Stimulated activated CD8-positive, alpha-beta memory T cell treated with anti-CD3 and anti-CD28 coated beads, Interleukin-2, amount 100 ng/mL, for 1 hour (primary cell): ENCODE measurements at regions not wholly inside any gene's neighbourhood (a gene's known extent, or its start where the extent isn't known, plus 50 kb on each side); places are given as distances from the start of the nearest gene placed in this dataset.
"Not testable (repeated sequence)": the region's sequence is repeated elsewhere in the genome, so short reads cannot be mapped to it uniquely, and the experiment has no call there.

Source experiments
- DNase-seq, 2 donors: peaks; one replicate each; pipeline ENCODE4 v3.0.0-alpha.2; 2020; ENCODE audit warnings: low read depth in 2 of 2

DNA sequence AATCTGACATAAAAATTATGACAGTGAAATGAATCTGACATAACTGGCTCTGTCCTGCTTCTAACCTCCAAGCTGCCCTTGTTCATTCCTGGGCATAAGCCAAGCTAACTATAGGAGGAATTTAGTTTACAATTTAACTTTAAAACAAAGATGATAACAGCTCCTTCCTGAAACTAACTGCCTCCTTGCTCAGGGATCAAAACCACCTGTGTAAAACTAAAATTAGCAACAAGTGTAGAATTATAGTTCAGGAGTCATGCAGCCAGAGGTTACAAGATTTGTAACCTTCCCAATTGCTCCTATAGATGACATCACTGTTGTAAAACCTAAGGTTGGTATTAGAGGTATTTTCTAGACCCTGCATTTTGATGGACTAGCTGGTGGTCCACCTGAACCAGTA, 256.4 kb upstream of the POM121L12 start:
- DNase-seq: no peak

DNA sequence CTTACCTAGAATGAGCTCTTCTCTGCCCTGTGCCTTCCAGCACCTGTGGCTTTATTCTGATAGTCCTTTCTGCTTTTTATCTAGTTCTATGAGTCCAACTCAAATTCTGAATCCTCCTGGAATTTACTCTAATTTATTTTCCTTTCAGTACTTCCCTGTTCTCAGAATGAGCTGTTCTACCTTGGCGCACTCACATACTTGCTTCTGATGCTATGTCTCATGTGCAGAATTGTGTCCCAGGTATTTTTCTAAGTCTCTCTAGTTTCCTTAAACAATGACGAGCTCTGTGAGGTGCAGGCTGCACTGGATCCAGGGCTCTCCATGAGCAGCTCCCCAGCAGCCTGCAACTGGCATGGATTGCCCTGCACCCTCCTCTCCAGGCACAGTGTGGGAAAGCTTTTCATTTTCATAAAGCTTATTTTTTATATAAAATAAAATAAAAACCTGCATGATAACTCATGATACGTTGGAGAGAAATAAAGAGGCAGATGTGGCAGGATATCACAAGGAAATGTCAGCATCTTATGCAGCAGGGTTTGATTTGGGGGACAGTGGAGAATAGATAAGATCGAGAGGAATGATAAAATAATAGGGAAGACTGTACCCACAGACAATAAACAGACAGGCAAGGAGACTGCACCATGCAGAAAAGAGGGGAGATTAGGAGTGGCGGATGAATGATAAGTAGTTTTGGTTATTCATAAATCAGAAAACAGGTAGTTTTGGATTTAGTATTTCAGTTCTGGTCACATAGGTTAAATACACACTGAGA, 258.2 kb upstream of the POM121L12 start:
- DNase-seq: no peak

DNA sequence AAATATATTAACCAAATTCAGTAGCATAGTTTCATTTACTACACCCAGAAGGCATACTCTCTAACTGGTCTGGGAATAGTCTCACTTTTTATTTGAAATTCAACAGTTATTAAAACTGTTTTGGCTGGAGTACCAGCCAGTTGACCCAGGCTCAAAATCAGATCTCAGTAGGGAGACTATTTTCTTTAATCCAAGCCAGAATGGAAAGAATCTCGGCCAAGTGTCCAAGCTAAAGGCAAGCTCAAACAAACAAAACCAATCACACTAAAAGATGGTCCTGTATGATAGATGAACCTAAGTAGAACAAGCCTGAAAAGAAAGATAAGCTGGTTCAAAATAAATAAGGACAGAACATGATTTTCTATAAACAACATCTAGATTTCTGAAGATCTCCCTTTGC, 259.6 kb upstream of the POM121L12 start:
- DNase-seq: no peak

DNA sequence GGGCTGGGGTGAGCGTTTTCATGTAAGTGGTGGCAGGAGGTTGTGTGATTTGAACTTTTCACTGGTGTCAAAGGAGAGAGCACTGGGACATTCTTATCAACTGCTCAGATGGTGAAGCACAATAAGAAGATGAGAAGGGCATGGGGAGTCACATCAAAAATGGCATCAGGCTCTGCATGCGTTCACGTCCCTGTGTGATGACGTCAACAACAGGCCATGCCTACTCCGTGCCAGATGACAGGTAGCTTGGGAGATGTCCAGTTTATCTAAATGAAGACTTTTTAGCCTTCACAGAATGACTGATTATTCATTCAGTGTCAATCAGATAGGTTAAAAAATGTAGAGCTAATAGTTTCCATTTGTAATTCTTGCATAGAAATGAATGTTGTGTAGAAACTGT, 264.3 kb upstream of the POM121L12 start:
- DNase-seq: no peak

DNA sequence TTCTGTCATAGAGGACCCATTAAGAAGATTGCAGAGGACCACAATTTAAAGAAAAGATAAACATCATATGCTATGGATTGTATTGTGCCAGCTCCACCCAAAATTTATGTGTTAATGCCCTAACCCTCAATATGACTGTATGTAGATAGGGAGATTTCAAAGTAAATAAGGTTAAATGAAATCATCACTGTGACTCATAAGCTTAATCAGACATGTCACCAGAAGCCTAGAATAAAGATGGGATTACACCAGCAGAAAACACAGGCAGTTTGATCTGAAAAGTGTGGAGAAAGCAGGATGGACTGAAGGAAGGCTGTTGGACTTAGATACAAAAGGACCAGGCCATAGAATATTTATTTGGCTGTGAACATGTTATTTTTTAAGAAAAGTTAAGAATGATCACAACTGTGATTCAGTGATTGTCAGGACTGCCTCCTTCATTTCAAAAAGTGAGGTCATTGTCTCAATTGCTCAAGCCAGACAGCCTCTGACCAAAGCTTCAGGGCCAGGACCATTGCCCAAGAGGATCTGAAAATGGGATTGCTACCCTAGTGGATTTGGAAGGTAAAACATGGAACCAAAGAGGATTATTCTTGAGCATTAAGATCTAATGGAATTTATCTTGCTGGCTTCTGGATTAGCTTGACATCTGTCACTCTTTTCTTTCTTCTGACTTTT, 270.8 kb upstream of the POM121L12 start:
- DNase-seq: no peak

DNA sequence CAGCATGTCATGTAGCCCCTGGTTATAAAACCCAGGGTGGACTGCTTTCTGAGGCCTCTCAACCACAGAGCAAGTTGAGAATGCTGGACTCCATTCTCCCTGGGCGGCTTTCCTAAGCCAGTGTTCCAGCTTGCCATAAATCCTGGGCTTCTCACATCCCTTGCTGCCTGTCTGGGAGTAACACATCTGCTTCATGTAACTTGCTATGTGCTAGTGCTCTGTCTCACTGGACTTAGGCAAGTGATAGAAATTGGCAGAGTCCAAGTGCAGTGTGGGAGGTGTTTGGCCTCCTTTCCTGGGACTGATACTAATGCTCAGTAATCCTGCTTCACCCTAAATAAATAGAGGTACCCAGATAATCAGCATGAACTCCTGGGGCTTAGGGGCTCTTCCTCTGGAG, 277.1 kb upstream of the POM121L12 start:
- DNase-seq: no peak

DNA sequence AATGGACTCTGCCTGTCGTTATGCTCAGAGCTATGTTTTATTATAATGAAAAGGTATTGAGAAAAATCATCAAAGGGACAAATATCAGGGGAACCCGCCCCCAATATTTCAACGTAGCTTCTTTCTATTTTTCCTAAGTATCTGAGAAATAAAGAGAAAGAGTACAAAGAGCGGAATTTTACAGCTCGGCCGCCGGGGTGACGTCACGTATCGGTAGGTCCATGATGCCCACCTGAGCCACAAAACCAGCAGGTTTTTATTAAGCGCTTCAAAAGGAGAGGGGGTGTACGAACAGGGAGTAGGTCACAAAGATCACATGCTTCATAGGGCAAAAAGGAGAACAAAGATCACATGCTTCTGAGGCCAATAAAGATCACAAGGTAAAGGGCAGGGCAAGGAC, 281.6 kb upstream of the POM121L12 start:
- DNase-seq: no peak

DNA sequence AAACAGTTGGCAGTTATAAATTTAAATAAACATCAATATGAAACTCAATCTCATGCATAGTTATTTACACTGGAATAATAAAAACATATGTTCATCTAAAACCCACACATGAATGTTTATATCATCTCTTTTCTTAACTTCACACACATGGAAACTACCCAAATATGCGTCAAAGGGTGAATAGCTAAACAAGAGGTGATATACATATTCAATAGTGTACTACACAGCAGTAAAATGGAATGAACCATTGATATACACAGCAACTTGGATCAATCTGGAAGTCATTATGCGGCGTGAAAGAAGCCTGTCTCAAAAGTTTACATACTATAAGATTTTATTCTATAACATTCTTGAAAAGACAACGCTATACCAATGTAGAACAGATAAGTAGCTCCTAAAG, 282.5 kb upstream of the POM121L12 start:
- no peak for DNase-seq

DNA sequence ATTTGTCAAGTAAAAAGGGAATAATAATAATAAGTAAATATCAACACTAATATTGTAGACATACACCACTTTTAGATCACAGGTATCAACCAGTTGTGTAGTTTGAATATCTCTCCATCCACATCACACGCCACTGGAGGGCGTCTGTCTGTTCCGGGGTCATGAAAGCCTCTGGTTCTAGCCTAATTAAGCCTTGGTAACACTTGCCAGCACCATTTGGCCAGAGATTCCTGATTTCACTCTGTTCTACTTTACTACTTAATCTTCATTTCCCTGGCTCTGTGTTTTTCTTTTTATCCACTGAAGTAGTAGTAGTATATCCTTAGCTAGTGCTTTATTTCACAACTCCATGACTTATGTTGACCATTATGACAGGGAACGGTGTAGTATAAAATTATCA, 285.6 kb upstream of the POM121L12 start:
- no peak for DNase-seq

DNA sequence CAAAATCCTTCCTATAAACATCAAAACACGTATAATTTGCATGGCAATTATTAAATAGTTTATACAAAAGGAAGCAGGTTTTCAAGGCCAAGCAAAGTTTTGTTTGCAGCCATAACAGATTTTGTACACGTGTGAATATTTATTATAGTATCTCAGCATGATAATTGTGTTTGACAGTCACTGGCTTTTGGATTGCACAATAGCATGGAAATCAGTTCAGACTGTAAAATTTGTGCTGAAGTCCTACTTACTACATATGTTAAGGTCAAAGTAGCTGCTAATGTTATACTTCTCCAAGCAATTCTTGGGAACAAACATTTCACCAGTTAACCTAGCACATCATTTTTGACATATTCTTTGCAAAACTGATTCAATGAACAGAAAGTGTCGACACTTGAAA, 287.6 kb upstream of the POM121L12 start:
- DNase-seq: no peak

DNA sequence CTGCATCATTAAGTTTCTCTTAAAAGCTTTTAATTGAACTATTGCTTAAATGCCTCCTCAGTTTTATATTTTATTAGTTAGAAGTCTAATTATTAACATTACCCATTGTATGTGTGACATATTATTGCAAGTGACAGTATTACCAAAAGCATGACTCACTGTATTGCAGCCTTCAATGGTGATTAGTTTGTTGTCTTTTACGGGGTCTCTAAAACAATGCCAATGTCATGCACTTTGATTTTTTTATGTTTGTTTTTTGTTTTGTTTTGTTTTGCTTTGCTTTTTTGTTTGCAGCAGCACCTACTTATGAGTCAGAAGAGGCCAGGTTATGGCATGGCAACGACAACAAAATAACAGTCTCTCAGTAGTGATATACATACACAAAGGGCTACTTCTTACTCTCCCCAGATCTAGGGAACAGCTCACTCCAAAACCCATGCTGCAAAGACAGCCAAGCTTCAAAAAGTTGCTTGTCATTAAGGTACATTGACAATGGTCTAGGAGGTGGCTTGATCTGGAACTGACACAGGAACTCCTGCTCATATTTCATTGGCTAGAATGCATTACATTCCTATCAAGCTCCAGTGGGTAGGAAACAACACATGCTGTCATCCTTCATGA, 293.7 kb upstream of the POM121L12 start:
- DNase-seq: no peak

DNA sequence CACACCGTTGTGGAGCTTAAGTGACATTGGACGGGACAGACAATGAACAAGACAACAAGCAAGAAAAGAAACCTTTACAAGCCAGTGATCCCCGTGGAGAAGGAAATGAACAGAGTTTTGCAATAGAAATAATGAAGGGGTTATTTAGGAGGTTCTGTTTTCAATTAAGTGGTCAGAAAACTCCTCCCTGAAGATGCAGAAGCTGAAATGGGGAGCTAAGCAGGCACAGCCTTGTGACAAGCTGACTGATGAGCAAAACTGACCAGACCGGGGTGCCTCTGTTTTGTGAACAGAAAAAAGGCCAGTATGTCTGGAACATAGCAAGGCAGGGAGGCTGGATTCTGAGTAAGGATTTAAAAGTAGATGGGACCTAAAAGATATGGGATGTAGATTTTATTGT, 299.8 kb upstream of the POM121L12 start:
- no peak for DNase-seq

DNA sequence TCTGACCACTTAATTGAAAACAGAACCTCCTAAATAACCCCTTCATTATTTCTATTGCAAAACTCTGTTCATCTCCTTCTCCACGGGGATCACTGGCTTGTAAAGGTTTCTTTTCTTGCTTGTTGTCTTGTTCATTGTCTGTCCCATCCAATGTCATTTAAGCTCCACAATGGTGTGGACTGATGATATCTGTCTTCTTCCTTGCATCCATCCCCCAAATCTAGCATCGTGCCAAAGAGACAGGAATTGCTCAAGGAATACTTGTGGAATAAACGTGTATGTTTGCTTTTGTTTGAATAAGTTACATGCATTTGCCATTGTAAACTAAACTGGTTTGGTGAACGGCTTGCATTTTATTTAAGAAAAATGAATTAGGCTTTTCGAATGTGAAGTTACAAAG, 306.8 kb upstream of the POM121L12 start:
- DNase-seq: not testable (repeated sequence)

DNA sequence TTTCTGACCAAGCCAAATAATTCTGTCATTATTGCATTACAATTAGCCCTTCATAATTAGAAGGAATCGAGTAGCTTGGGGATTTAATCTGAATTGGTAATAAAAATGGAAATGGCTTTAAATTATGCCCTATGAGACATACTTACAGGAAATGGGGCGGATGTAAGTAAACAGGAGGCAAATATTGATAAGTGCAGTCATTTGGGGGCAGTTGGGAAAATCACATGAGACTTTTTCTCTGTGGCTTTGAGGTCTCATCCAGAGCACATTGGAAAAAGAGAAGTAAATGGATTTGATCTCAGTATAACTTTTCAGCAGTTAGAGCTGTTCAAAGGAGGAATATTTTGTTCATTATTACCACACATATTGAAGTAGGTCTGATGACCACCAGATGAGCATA, 307.8 kb upstream of the POM121L12 start:
- no peak for DNase-seq

DNA sequence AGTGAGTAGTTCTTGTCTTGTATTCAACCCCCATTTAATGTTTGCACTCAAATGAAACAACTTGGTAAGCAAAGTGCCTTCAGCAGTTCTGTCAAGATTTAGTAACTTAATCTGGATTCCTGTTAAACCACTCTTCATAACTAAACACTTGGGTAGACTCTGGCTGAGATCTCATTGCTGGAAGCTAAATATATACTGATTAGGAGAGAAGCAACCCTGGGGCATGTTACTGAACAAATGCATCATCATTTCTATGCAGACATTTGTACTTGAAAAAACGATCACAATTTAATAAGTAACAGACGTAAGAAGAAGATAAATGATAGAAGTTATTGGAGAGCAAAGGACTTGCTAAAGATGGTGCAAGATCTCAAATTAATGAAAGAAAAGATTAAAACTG, 308.4 kb upstream of the POM121L12 start:
- no peak for DNase-seq

DNA sequence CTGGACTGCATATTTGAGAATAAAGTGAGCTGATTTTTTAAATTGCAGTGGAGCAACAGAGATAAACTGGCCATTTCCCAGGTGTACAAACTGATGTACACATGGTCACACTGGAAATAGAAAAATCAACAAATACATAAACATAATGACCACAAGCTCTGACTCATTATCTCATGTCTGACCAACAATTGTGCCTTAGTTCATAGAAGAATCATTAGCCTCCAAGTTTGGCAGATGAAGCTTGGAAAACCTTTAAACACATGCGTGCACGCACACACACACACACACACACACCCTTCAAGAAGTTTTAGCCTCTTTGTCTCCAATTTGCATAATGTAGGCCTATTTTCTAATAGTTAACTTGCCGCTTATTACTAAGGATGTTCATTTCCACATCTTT, 308.9 kb upstream of the POM121L12 start:
- DNase-seq: no peak

DNA sequence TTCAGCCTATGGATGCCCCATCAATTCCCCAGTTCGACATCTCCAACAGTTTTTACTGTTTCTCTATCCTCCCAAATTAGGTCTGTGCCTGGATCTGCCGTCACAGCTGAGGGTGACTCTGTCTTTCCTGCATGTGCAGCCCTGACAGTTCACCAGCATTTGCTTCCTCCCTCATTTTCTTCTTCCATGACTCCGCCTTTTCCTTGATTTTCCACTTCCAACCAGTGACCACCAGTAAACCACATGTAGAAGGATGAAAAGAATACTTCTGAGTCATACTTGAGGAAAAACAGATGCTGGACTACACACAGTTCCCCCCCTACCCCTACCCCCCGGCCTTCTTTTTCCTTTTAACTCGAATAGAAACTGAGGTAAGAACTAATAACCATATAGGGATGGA, 311.8 kb upstream of the POM121L12 start:
- no peak for DNase-seq

DNA sequence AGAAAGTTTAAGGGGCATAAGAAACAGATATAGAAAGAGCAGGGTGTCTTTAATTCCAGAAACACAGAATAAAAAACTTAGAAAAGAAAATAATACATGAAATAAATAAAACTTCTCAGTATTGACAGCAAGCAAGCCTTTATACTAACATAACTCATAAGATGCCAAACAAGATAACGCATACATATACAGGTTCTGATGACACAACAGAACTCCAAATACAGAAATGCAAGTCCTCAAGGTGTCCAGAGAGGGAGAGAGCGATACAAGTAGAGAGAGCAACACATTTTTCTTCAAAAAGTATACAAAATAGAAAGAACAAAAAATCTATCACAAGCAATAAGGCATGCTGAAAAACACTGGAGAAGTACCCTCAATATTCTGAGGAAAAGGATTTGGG, 314.6 kb upstream of the POM121L12 start:
- no peak for DNase-seq

DNA sequence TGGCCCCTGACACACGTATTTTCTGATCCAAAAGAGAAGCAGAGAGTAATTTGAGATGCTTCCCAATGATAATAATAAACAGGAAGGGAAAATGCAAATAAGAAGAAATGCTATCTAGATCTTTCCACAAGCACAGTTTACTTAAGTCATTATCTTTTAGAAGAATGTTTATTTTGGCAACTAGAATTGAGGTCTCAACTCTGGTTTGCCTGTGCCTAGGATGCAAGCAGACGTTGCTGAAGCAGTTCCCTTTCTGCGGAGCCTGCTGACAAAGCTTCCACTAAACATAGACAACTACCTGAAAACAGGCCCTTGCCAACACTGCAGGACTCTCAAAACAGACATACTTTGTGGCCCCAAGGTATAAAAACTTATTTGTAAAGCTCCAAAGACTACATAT, 315.8 kb upstream of the POM121L12 start:
- DNase-seq: no peak

DNA sequence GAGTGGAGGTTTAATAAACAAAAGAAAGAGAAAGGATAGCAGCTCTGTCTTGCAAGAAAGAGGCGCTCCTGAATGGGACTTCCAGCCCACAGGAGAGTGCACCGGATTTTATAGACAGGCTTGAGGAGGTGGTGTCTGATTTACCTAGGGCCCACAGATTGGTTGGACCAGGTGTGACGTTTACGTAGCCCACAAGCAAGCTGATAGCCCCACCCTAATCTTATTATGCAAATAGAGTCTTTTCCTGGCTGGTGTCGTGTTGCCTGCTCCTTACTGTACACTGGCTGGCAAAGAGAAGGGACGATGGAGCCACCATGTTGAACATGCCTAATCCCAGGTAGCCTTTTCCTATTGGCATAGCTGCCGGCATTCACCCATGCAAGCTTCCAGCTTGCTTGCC, 319.7 kb upstream of the POM121L12 start:
- no peak for DNase-seq

DNA sequence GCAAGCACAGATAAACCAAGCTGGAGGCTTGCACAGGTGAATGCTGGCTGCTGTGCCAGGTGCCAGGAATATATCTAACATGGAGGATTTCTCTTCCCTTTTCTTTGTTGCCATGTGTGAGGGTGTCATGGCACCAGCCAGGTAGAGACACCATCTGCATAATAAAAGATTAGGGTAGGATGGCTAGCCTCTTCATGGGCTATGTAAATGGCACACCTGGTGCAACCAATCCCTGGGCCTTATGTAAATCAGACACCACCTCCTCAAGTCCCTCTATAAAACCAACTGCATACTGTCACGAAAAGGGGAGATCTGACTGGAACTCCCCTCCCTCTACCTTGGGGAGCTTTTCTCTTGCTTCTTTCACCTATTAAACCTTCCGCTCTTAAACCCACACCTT, 322.5 kb upstream of the POM121L12 start:
- no peak for DNase-seq

DNA sequence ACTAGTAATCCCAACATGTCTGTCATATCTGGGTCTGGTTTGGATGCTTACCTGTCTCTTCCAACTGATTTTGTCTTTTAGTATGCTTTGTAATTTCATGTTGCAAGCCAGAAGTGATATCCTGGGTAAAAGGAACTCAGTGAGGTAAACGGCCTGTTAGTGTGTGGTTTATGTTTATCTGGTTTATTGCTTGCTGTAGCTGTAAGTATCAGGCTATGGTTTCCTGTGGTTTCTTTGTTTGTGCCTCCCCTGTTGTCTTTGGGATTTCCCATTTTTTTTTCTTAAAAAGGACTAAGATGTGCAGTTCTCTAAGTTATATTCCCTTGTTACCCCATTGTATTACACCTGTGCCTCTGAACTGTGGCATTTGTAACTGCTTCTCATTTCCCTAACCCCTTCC, 323.5 kb upstream of the POM121L12 start:
- DNase-seq: no peak

DNA sequence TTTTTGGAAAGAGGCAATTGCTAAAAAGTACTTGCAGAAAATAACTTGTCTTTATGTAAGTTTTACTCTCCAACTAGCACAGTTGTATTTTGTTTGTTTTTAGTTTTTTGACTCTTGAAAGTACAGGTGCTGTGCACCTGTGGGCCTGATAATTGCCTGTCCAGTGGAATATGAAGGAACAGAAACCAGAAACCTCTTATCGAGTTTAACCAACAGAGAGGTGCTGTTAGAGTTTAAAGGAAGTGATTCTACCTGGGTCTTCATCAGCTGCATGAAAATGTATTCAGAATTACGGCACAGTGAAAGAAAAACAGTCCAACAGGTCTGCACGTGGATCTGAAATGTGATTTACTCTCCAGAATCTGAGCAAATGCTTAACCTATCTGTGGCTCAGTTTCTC, 326.6 kb upstream of the POM121L12 start:
- no peak for DNase-seq
